Kidney epithelial cell (primary cell): ENCODE measurements at regions not wholly inside any gene's neighbourhood (a gene's known extent, or its start where the extent isn't known, plus 50 kb on each side); places are given as distances from the start of the nearest gene placed in this dataset.

Experiments
- DNase-seq: peaks from one replicate; pipeline ENCODE4 v3.0.0-alpha.2; 2010; ENCODE audit warnings: low read depth
- H3K27me3 ChIP-seq: 2 replicates; pipeline ENCODE4 v1.6.0; 2011; ENCODE audit warnings: low read length; ENCODE audit not compliant: control insufficient read depth, insufficient read depth
- H3K36me3 ChIP-seq: 2 replicates; pipeline ENCODE4 v1.5.1; 2011; ENCODE audit warnings: low read length; ENCODE audit not compliant: control insufficient read depth, insufficient read depth
- H3K4me3 ChIP-seq: 2 replicates; pipeline ENCODE4 v1.5.1; 2011; ENCODE audit warnings: low read depth, mild to moderate bottlenecking, control low read depth, low read length
- CTCF ChIP-seq: IDR thresholded peaks from 2 replicates; pipeline ENCODE4 v1.5.1; 2011; ENCODE audit warnings: mild to moderate bottlenecking, moderate library complexity, low read length, control low read depth, inconsistent platforms; ENCODE audit not compliant: insufficient read depth, poor library complexity, severe bottlenecking

- DNase-seq = no peak
- TF ChIP-seq CTCF = no peak
- Histone ChIP-seq H3K4me3 (no peak overlapping the region), H3K36me3 (no peaks in the 10 kb centered on the region), H3K27me3 (peaks cover 15% of the 10 kb centered on the region)
Measured at GRCh38 chr11:116262370-116262769, 510.4 kb downstream of the BUD13 start.

- no peak for TF ChIP-seq CTCF
- DNase-seq = no peak
Measured at GRCh38 chr11:116261606-116262005, 511.2 kb downstream of the BUD13 start.

GRCh38 chr11:116258821-116259220 lies 514.0 kb downstream of the BUD13 start:
- no peak for TF ChIP-seq CTCF
- DNase-seq = peak; percentile 4
- Histone ChIP-seq H3K36me3 (no peaks in the 10 kb centered on the region), H3K27me3 (peaks cover 10% of the 10 kb centered on the region), H3K4me3 (no peak overlapping the region)

More at GRCh38 chr11:116261606-116262005, 511.2 kb downstream of the BUD13 start:
- H3K27me3 ChIP-seq = peaks cover 15% of the 10 kb centered on the region
- no peak overlapping the region for H3K4me3 ChIP-seq
- no peaks in the 10 kb centered on the region for H3K36me3 ChIP-seq

- no peak for TF ChIP-seq CTCF
- no peak overlapping the region for H3K4me3 ChIP-seq
- no peaks in the 10 kb centered on the region for H3K36me3 ChIP-seq
- DNase-seq = no peak
- peaks cover 7% of the 10 kb centered on the region for H3K27me3 ChIP-seq
Measured at GRCh38 chr11:116257883-116258282, 514.9 kb downstream of the BUD13 start.

GRCh38 chr11:116257092-116257491 lies 515.7 kb downstream of the BUD13 start:
- Histone ChIP-seq H3K36me3 (no peaks in the 10 kb centered on the region), H3K27me3 (peaks cover 5% of the 10 kb centered on the region), H3K4me3 (no peak overlapping the region)
- TF ChIP-seq CTCF = no peak
- no peak for DNase-seq

- Histone ChIP-seq H3K4me3 (no peak overlapping the region), H3K36me3 (no peaks in the 10 kb centered on the region), H3K27me3 (peaks cover 4% of the 10 kb centered on the region)
- TF ChIP-seq CTCF = no peak
- no peak for DNase-seq
Measured at GRCh38 chr11:116256215-116256614, 516.6 kb downstream of the BUD13 start.
